HG02938 (cell line): ENCODE measurements at regions not wholly inside any gene's neighbourhood (a gene's known extent, or its start where the extent isn't known, plus 50 kb on each side); places are given as distances from the start of the nearest gene placed in this dataset.
"Not testable (repeated sequence)": the region's sequence is repeated elsewhere in the genome, so short reads cannot be mapped to it uniquely, and the experiment has no call there.

Source experiments
- ATAC-seq: cut with Tn5 transposase; IDR thresholded peaks from one replicate; pipeline ENCODE4 v1.9.1; 2021; ENCODE audit warnings: mild to moderate bottlenecking, moderate library complexity; ENCODE audit not compliant: unreplicated experiment

DNA sequence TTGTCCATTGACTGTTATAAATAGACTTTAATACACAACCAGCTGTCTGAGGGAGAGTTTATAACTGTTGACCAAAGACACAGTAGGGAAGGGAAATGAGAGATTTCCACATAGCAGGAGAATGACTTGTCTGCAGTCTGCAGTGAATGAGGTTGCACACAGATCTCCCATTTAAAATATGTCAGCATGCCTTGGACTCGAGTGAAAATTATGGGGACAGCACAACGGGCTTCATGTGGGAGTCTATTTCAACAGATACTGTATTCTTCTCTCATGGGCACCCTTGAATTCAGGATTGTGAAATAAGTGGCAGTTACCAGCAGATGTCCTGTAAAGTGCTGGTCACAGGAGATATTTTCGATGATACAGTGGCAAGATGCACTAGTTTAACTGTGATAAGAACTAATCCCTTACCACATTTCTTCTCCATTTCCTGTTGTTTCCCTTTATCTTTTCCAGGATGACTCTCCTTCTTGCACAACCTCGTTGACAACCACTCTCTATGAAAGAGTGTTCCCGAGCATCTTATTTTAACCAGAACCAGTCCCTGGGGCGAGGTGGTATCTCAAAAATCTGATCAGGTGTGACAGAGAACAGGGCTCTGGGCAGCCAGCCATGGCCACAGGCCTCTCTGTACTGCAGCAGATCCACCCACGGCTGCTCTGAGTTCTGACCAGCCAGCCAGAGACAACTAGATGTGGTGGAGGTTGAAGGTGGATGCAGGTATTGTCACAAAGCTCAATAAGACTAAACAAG lies 51.5 kb upstream of the MAP3K1 start:
- no peak for ATAC-seq

DNA sequence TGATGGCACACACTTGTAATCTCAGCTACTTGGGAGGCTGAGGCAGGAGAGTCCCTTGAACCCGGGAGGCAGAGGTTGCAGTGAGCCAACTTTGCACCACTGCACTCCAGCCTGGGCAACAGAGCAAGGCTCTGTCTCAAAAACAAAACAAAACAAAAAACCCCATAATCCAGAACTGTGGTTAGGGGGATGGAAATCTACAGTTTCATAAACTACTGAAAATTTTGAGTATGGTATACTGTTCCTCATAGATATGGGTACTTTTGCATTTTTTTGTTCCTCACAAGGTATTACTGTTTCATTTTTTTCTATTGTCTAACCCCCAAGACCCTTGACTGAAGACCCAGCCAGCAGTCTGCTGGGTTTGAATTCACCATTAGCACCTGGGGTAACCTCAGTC lies 52.2 kb upstream of the MAP3K1 start:
- ATAC-seq = no peak

DNA sequence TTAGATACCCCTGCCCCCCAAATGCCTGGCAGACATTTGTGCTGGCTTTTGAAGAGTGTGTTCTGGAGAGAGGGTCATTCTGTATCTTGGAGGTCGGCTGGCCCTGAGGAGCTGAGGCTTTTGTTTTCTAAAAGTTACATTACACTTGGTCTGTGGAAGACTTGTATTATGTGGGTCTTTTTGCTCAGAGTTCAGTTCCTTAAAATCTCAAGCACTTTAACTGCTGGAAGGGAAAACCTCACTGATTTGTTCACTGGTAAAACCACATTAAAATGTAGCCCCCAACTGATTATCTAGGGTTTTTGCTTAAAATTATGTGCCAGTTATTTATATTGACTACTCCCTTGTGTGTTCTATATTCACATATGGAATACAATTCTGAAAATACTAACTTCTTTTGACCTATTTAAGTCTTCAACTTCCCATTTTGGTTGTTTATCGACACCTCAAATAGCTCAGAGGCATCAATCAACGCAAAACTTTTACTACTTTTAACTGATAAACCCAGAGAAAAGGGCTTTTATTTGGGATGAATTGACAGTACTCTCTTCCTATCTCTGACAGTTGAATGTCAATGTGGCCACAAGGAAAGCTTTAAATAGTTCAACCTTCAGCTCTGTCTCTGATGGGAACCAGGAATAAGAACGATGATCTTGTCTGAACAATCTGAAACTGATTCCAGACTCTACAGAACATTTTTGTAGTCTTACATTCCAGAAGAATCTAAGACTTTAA lies 54.0 kb upstream of the MAP3K1 start:
- no peak for ATAC-seq

DNA sequence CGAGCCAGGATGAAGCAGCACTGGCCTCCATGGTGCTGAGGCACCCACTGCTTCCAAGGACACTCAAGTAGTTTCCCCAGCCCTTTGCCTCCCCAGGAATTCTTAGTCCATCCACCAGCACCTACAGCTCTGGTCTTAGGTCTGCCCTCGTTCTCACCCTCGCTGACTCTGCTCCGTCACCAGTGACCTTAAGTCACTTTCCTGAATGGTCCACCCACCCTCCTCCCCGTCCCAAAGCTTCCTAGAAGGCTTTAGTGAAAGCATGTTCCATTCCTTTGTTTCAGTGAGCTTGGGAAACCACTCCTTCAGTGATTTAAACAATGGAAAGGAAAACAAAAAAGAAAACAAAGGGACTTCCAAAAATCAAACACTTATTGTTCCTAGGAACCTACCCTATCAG lies 54.6 kb upstream of the MAP3K1 start:
- no peak for ATAC-seq

DNA sequence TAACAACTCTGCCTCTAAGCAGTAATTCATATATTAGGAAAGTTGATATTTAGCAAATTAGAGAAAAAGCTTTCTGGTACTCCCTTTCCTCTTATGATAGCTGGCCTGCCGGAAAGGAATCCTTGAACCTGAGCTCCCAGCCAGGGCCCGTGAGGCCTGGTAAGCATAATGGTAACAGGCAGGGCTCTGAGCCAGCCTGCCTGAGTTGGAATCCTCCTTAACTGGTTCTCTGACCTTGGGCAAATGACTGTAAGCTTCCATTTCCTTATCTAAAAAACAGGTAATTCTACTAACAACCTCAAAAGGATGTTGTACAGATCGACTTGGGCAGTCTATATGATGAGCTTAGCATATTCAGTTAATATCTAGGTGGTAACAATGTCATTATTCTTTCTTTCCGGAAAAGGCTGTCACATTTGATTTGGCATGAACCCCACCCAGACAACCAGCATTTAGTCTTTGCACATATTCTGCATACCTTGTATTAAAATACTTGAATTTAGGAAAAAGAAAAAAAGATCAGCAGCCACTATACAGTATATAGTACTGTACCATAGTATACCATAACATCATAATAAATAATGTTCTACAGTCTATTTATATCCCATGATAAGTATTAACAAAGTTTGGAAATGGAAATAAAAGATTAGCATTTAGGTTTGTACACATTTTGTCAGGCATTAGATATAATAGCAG lies 55.7 kb upstream of the MAP3K1 start:
- ATAC-seq = no peak

DNA sequence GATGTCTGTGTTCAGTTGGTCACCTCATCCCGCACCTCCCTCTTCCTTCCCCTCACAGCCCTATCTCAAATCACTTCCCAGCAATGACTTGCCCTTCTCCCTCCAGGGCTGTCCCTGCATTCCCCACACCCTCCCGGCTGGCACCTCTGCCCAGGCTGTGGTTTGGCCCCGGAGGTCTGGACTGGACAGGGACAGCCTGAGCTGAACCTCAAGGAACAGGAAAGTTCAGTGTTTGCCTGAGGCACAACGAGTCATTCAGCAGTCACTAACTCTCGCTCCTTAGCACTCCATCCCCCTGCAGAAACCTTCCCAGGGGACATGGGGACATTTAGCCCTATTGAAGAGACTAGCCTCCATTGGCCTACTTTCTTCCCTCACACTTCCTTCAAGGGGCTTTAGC lies 58.3 kb upstream of the MAP3K1 start:
- no peak for ATAC-seq

DNA sequence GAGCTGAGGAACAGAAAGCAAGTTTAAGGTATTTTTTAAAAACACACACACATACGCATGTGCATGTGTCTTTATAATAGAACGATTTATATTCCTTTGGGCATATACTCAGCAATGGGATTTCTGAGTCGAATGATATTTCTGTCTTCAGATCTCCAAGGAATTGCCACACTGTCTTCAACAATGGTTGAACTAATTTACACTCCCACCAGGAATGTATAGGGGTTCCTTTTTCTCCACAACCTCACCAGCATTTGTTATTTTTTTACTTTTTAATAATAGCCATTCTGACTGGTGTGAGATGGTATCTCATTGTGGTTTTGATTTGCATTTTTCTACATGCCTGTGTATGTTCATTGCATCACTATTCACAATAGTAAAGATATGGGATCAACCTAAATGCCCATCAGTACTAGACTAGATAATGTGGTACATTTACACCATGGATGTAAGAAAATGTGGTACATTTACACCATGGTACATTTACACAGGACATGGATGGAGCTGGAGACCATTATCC lies 60.3 kb upstream of the MAP3K1 start:
- no peak for ATAC-seq

DNA sequence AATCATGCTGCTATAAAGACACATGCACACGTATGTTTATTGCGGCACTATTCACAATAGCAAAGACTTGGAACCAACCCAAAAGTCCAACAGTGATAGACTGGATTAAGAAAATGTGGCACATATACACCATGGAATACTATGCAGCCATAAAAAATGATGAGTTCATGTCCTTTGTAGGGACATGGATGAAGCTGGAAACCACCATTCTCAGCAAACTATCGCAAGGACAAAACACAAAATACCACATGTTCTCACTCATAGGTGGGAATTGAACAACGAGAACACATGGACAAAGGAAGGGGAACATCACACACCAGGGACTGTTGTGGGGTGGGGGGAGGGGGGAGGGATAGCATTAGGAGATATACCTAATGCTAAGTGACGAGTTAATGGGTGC lies 61.8 kb upstream of the MAP3K1 start:
- not testable (repeated sequence) for ATAC-seq

DNA sequence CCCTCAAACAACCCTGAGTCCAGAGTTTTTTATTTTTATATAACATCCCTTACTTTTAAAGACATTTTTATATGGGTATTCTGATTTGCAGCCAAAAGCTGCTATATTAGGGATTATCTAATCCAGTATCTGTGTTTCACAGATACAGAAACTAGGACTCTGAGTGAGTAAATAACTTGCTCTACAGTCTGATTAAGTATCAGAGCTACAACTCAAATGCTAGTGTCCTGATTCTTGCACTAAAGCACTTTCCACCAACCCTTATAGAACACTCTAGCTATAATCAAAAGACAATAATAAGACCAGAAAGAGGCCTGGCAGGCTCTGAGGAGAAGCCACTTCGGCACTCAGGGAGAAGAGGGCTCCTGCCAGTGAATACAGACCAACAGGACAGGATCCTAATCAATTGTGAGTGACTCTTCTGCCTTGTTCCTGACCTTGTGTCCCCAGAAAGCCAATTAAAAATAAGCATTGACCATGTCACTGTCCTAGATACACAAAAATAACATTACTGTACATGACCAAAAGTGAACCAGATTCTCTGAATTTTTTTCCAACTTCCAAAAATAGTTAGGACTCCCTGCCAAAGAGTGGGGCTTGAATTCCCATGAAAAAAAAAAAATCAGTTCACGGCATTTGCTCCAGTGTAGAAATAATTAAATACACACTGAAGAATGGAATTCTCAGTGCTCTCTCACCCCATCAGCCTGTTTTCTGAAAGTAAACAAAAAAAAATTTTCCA lies 63.6 kb upstream of the MAP3K1 start:
- ATAC-seq = no peak

DNA sequence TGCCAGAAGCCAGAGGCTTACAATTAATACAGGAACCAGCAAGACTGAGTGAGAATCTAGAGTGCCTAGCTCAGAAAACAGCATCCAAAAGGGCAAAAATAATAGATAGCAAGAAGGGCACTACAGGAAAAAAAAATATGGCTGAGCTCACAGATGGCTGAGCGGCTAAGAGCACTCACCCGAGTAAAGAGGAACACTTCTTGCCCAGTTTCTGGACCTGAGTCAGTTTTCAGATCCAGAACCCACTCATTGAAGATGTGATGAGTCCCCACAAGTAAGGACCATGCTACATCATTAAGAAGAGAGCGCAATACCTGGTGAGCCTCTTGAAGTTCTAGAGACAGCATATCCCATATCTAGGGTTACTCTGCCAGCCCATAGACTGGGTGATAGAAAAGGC lies 65.5 kb upstream of the MAP3K1 start:
- ATAC-seq = no peak

DNA sequence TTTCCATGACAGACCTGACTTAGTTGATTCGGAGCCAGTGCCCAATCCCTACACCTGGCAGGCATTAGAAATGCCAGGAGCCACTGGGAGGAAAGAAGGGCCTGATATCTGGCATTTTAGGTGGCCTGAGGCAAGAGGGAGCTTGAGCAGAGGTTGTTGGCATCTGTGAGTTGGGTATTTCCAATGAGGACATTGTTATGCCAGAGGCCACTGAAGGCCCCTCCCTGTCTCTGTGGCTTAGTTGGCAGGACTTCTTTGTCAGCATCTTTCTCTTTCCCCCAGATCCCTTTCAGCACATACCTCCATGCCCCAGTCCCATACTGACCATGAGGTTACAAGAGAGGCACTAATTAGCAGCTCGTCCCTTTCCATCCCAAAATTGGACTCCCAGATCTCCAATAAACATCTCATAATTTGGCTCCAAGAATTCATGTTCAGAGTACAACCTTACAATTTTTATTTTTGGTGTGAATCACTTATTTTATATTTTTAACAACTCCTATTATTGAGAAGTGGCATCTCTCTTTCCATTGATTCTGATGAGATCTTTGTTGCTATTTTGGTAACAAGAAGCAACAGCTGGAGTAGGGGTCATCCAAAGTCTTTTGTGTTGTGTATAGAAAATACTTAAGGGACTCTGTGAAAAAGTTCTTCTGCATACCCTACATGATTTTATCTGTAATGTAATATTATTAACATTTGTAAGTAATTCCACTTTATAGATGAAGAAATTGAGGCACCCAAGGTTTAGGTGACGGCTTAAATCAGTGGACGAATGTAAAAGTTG lies 68.6 kb upstream of the MAP3K1 start:
- ATAC-seq = no peak

DNA sequence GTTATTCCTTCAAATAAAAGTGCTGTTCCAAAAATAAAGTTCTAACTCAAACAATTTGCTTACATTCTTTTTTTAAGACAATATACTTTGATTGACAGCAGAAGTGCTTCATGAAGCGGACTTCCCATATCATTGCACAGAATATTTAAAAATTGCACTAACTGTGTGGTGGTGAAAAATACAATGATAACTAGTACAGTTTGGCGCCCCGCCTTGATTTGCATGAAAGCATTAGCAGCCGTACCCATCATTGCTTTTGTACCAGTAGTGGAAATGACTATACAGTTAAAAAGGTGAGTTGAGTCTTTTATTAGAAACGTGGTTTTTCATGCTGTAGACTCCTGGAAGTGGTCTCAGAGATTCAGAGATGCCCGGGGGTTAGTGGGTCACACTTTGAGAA lies 69.5 kb upstream of the MAP3K1 start:
- no peak for ATAC-seq

DNA sequence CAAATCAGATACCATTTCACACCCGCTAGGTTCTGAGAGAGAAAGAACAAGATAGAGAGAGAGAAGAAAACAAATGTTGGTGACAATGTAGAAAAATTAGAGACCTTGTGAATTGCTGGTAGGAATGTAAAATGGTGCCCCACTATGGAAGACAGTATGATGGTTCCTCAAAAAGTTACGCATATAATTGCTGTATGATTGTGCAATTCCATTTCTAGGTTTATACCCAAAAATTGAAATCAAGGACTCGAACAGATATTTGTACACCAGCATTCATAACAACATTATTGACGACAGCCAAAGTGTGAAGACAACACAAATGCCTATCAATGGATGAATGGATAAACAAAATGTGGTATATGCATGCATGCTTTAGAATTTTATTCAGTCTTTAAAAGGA lies 74.5 kb upstream of the MAP3K1 start:
- ATAC-seq = no peak

DNA sequence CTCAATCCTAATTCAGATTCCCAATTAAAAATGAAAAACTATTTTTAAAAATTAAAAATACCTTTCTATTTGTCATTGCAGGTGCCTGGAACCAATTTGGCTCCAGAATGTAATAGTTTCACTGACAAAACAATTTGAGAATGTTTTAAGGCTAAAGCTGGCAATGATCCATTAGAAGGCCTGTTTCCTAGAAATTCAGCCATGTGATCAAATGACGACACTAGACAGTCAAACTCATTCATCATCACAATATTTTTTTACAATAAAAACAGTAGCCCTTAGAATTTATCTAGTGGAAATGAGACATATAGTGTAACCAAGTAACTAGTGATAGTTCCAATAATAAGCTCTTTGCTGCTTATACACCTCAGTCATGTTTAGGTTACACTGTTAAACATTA lies 75.4 kb upstream of the MAP3K1 start:
- no peak for ATAC-seq

DNA sequence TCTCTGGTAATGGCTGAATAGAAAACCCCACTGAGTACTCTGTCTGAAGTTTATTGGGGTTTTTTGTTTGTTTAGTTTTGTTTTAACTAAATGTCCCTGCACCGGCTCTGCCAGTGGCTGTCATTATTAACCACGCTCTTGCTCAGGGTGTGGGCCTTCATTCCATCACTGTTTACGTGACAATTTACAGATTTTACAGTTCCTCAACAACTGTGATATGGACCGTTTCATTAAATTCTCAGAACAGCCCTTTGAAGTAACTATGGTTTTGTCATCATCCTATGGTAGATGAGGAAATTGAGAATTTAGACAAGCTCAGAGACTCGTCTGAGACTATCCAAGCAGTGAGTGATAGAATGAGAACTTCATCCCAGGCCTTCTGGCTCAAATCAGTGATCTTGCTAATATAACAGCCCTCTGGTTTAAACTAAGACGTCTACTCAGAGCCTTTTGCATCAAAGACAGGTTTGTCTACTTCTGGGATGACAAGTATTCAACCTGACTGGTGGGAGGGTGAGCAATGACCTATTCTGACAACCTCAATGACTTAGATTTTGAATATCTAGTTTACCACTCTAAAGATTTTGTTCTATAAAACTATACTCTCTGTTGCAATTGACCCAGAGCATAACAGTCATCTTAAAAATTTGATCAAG lies 77.3 kb upstream of the MAP3K1 start:
- no peak for ATAC-seq

DNA sequence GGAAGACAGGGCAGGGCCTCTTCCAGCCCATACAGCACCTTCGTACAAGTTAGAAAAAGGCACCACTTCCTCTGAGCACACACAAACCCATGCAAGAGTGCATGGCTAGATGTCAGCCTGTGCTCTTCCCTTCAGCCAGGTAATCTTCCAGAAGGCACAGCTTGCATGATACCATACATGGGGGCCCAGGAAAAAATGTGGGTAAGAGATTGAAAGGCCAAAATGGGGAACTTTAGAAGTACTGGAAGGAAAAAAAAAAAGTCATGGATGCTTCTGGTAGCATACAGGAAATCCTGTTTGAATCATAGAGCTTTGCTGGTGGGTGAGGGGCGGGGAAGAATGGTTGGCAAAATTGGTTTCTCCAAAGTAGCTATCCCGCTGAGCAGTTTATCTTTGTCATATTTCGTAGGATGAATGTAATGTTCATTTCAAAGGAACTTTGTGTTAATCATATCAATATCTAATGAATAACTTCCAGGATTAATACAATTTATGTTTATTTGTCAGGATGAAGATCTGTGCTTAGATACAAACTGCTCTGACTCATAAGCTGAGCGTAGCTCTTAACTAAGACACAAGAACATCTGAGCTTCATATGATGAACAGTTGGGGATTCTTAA lies 78.2 kb upstream of the MAP3K1 start:
- no peak for ATAC-seq

DNA sequence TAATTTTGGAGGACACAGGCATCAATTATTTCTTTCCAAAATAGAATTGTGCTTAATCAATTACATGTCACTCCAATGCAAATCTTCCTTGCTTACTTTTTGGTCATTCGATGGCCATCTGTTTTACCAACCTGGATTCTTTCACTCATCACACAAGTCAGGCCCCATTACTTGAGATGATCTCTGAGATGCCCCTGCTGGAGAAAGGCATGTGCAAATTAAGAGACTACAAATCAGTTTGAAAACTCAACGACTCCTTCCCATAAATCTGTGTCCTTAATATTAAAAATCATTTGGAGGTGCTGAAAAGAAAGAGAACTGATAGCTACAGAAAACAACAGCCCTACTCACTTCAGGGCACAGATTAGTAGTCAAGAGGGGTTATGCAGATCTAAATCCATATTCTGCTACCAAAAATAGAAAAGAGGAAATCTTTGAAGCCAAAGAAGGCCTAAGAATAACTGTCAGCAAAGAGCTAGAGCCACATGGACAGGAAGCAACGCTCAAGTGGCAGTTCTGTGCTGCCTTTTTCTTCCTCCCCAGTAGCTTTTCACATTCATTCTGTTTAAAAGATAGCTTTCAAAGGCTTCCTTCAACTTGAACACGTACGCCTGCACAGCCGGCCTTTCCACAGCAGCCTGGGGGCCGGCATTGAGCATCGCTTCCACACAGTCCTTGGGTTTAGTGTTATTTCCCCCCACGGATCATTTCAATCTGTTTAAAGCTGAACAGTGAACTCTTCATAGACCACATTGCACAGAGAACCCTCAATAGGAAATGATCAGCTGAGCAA lies 79.3 kb upstream of the MAP3K1 start:
- no peak for ATAC-seq

DNA sequence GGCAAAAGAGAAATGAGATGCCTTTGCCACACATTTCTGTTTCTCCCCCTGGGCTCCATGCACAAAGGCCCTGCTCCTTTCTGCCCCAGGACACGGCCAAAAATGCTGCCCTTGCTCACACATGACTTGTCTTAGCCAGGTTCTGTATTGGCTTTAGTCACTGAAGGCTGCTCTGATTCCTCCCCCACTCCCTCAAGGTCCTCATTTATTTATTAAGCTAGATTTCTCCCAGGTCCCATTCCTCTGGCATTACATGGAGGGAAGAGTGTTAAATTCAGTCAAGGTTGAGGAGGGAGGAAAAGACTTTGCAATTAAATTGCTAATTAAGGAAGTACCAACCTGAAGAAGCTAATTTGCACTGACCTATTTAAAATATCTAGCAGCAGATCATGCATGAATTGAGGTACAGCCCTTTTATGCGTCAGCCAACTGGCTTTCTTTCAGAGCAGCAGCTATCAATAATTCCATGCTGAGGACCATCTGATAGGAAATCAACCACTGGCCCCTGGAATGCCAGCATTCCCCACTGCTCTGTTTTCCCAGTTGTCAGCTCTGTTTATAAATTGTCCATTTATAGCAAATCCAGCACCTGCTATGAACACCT lies 81.2 kb upstream of the MAP3K1 start:
- ATAC-seq = no peak
